Immature natural killer cell (primary cell): ENCODE measurements at regions not wholly inside any gene's neighbourhood (a gene's known extent, or its start where the extent isn't known, plus 50 kb on each side); places are given as distances from the start of the nearest gene placed in this dataset.

Experiments
- DNase-seq, 3 donors: peaks; one replicate each; pipeline ENCODE4 v3.0.0; 2022; ENCODE audit warnings: mixed read lengths in 1 of 3
- H3K27ac Mint-ChIP-seq, 6 donors: one replicate each; pipeline ENCODE4 v1.8.0; 2020; ENCODE audit warnings: mixed read lengths in 6 of 6, mild to moderate bottlenecking in 5 of 6, inconsistent platforms in 4 of 6, moderate library complexity in 3 of 6
- H3K27me3 Mint-ChIP-seq, 3 donors: one replicate each; pipeline ENCODE4 v1.8.0; 2020 to 2021; ENCODE audit warnings: low read depth in 3 of 3, mild to moderate bottlenecking in 3 of 3, mixed read lengths in 3 of 3, moderate library complexity in 3 of 3, inconsistent platforms in 1 of 3
- H3K36me3 Mint-ChIP-seq, 3 donors: one replicate each; pipeline ENCODE4 v1.8.0; 2020; ENCODE audit warnings: mixed read lengths in 3 of 3, inconsistent platforms in 2 of 3, mild to moderate bottlenecking in 2 of 3
- H3K4me1 Mint-ChIP-seq, 2 donors: one replicate each; pipeline ENCODE4 v1.8.0; 2020; ENCODE audit warnings: inconsistent platforms in 2 of 2, mild to moderate bottlenecking in 2 of 2, mixed read lengths in 2 of 2, moderate library complexity in 1 of 2
- H3K4me3 Mint-ChIP-seq, 5 donors: one replicate each; pipeline ENCODE4 v1.8.0; 2020; ENCODE audit warnings: mild to moderate bottlenecking in 5 of 5, mixed read lengths in 5 of 5, inconsistent platforms in 3 of 5, moderate library complexity in 3 of 5
- H3K9me3 Mint-ChIP-seq, 6 donors: one replicate each; pipeline ENCODE4 v1.8.0; 2020; ENCODE audit warnings: mild to moderate bottlenecking in 6 of 6, mixed read lengths in 6 of 6, inconsistent platforms in 4 of 6, moderate library complexity in 3 of 6

DNA sequence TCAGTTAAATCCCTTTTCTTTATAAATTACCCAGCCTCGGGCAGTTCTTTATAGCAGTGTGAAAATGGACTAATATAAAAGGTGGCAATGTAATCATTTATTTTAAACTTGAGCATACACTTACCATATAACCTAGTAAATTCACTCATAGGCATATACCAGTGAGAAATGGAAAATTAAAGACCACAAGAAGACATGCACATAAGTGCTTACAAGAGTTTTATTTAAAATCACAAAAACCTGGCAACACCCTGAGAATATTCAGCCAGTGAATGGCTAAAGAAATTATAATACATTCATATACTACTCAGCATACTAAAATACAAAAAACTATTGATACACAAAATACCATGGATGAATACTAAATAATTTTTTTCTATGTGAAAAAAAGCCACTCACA lies 1017.5 kb upstream of the TMEM132C start:
- Mint-ChIP-seq H3K27me3 (peaks cover 2 to 3% (median 2%) of the 10 kb centered on the region in 3 donors), H3K9me3 (peaks cover 0 to 4% (median 0%) of the 10 kb centered on the region in 6 donors), H3K36me3 (no peaks in the 10 kb centered on the region), H3K4me3 (no peak overlapping the region), H3K27ac (no peak overlapping the region), H3K4me1 (peaks cover 0 to 2% of the 10 kb centered on the region in 2 donors)
- no peak for DNase-seq

GRCh38 chr12:127253797-127254327 lies 1013.1 kb upstream of the TMEM132C start:
- DNase-seq: no peak
- H3K27ac Mint-ChIP-seq: no peak overlapping the region
- H3K36me3 Mint-ChIP-seq: no peaks in the 10 kb centered on the region
- H3K4me3 Mint-ChIP-seq: no peak overlapping the region
- peaks cover 0 to 3% (median 0%) of the 10 kb centered on the region in 3 donors for H3K27me3 Mint-ChIP-seq
- peaks cover 0 to 4% (median 0%) of the 10 kb centered on the region in 6 donors for H3K9me3 Mint-ChIP-seq
- H3K4me1 Mint-ChIP-seq: no peaks in the 10 kb centered on the region

- H3K9me3 Mint-ChIP-seq: peaks cover 0 to 4% (median 0%) of the 10 kb centered on the region in 6 donors
- no peak for DNase-seq
- H3K36me3 Mint-ChIP-seq: no peaks in the 10 kb centered on the region
- H3K4me1 Mint-ChIP-seq: no peaks in the 10 kb centered on the region
- H3K4me3 Mint-ChIP-seq: no peak overlapping the region
- no peak overlapping the region for H3K27ac Mint-ChIP-seq
- H3K27me3 Mint-ChIP-seq: peaks cover 0 to 3% (median 0%) of the 10 kb centered on the region in 3 donors
Measured at GRCh38 chr12:127254420-127254955, 1012.5 kb upstream of the TMEM132C start.

- peaks cover 0 to 2% (median 0%) of the 10 kb centered on the region in 6 donors for H3K9me3 Mint-ChIP-seq
- H3K27ac Mint-ChIP-seq: no peak overlapping the region
- H3K36me3 Mint-ChIP-seq: no peaks in the 10 kb centered on the region
- no peak for DNase-seq
- no peaks in the 10 kb centered on the region for H3K4me1 Mint-ChIP-seq
- peaks cover 0 to 1% (median 0%) of the 10 kb centered on the region in 3 donors for H3K27me3 Mint-ChIP-seq
- no peak overlapping the region for H3K4me3 Mint-ChIP-seq
Measured at GRCh38 chr12:127257366-127257935, 1009.5 kb upstream of the TMEM132C start.

DNA sequence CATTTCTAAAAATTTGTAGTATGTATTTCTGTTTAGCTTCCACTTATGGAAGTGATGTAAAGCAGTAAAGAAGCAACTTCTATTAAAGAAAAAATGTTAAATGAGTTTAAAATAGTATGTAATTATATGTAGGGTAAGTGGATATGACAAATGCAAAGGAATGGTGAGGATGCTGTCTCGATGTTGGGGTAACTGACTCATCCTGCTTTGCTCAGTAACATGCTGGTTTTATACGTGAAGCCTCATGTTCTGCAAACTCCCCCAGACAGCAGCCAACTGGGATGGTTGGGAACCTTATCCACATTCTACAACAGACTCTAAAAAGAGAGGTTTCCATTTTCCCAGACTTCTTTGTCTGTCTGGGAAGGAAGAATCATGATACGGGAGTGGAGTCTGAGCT lies 1006.4 kb upstream of the TMEM132C start:
- H3K27me3 Mint-ChIP-seq: peaks cover 0 to 3% (median 0%) of the 10 kb centered on the region in 3 donors
- peaks cover 0 to 2% (median 0%) of the 10 kb centered on the region in 6 donors for H3K9me3 Mint-ChIP-seq
- no peaks in the 10 kb centered on the region for H3K4me1 Mint-ChIP-seq

DNA sequence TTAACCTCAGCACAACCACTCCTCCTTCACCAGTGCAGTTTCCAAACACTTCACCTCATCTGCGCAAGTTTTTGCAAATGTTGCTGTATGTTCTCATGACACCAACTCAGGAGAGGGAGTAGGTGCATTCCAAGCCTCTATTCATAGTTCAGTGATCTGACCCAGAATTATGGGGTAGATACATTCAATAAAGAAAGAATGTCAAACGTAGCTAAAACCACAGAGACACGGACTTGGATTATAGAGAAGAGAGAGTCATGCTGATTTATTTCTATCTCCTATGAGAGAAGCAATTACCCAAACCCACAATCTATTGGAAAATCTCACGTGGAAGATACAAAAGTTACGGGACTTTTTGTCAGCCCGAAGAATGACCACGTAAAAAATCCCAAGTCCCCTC lies 1006.0 kb upstream of the TMEM132C start:
- Mint-ChIP-seq H3K27me3 (peaks cover 0 to 3% (median 0%) of the 10 kb centered on the region in 3 donors), H3K9me3 (peaks cover 0 to 2% (median 0%) of the 10 kb centered on the region in 6 donors), H3K27ac (no peak overlapping the region), H3K4me1 (no peaks in the 10 kb centered on the region), H3K36me3 (no peaks in the 10 kb centered on the region), H3K4me3 (no peak overlapping the region)
- DNase-seq: no peak

More for the DNA sequence above, 1006.4 kb upstream of the TMEM132C start:
- Mint-ChIP-seq H3K36me3 (no peaks in the 10 kb centered on the region), H3K27ac (no peak overlapping the region), H3K4me3 (no peak overlapping the region)
- DNase-seq: no peak

GRCh38 chr12:127262615-127263014 lies 1004.4 kb upstream of the TMEM132C start:
- peaks cover 0 to 3% (median 0%) of the 10 kb centered on the region in 3 donors for H3K27me3 Mint-ChIP-seq
- DNase-seq: no peak
- H3K9me3 Mint-ChIP-seq: peaks cover 0 to 5% (median 0%) of the 10 kb centered on the region in 6 donors
- H3K27ac Mint-ChIP-seq: no peak overlapping the region
- no peaks in the 10 kb centered on the region for H3K36me3 Mint-ChIP-seq
- no peaks in the 10 kb centered on the region for H3K4me1 Mint-ChIP-seq
- H3K4me3 Mint-ChIP-seq: no peak overlapping the region

GRCh38 chr12:127263621-127264020 lies 1003.3 kb upstream of the TMEM132C start:
- Mint-ChIP-seq H3K27ac (no peak overlapping the region), H3K36me3 (no peaks in the 10 kb centered on the region), H3K4me3 (no peak overlapping the region), H3K4me1 (no peaks in the 10 kb centered on the region), H3K27me3 (peaks cover 0 to 3% (median 0%) of the 10 kb centered on the region in 3 donors), H3K9me3 (peaks cover 0 to 5% (median 0%) of the 10 kb centered on the region in 6 donors)
- no peak for DNase-seq

DNA sequence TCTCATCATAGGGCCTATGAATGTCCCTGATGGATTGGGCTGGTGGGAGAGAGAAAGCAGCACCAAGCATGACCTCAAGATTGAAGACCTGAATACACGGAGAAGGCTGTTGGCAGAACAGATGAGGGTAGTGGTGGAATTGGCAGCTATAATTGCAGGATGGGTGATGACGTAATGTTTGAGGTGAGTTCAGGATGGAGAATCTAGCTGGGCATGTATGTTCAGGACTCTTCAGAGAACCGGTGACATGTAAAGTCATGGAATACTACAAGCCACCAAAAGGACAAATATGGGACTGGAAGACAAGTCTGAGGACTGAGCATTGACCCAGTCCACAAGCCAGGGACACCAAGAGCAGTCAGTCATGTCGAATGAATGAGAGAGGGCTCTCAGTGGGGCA lies 999.8 kb upstream of the TMEM132C start:
- H3K27ac Mint-ChIP-seq: no peak overlapping the region
- H3K4me1 Mint-ChIP-seq: no peaks in the 10 kb centered on the region
- peaks cover 0 to 4% (median 3%) of the 10 kb centered on the region in 3 donors for H3K27me3 Mint-ChIP-seq
- peaks cover 0 to 5% (median 0%) of the 10 kb centered on the region in 6 donors for H3K9me3 Mint-ChIP-seq
- DNase-seq: no peak
- H3K4me3 Mint-ChIP-seq: no peak overlapping the region
- H3K36me3 Mint-ChIP-seq: no peaks in the 10 kb centered on the region

GRCh38 chr12:127268213-127268612 lies 998.8 kb upstream of the TMEM132C start:
- H3K4me1 Mint-ChIP-seq: no peaks in the 10 kb centered on the region
- peaks cover 0 to 5% (median 0%) of the 10 kb centered on the region in 6 donors for H3K9me3 Mint-ChIP-seq
- H3K27ac Mint-ChIP-seq: no peak overlapping the region
- no peaks in the 10 kb centered on the region for H3K36me3 Mint-ChIP-seq
- H3K4me3 Mint-ChIP-seq: no peak overlapping the region
- peaks cover 0 to 4% (median 3%) of the 10 kb centered on the region in 3 donors for H3K27me3 Mint-ChIP-seq
- no peak for DNase-seq

DNA sequence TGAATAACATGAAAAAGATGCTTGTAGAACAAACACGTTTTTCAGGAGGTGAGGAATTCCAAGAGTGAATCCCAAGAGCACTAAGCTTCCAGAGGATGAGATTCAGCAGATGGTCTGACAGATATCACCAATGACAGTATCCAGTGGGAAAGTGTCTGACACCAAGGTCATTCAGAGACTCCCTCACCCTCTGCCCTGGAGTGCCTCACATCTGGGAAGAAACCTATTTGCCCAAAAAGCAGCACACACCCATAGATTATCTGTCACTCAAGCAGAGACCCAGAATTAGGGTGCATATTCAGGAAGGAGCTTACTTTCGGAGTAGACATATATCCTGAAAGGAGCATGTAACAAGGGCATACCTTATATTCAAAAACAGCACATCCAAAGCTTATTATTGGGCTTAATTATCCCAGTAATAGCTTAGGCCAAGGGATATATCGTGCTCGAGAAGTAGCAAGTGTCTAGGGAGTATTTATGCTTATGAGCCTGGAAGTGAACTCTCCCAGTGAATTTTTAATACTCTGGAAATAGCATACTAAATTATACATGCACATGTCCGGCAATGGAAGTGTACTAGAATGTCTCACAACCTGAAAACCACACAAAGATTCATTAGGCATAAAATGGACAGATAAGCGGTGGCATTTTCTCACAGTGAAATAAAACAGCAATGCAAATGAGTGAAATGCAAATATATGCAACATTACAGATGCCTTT lies 998.1 kb upstream of the TMEM132C start:
- H3K4me1 Mint-ChIP-seq: no peaks in the 10 kb centered on the region
- H3K9me3 Mint-ChIP-seq: peaks cover 0 to 3% (median 0%) of the 10 kb centered on the region in 6 donors
- peaks cover 0 to 4% (median 3%) of the 10 kb centered on the region in 3 donors for H3K27me3 Mint-ChIP-seq
- no peak for DNase-seq
- no peaks in the 10 kb centered on the region for H3K36me3 Mint-ChIP-seq
- no peak overlapping the region for H3K4me3 Mint-ChIP-seq
- H3K27ac Mint-ChIP-seq: no peak overlapping the region

DNA sequence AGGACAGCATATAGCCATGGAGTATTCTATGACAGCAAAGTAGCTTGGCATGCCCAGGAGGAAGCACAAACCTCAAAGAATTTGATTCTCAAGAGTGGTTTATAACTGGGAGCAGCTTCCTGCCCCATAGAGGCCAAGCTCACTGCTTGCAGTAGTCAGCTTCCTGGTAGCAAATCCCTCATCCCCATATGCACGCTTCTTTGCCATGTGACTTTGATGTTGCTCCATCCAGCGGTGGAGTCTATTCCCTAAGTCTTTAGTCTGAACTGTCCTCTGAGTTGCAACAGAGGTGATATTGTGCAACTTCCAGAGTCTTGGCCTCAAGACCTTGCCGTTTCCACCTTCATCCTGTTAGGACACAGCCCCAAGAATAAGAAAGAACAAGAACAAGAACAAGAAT lies 996.8 kb upstream of the TMEM132C start:
- Mint-ChIP-seq H3K27ac (no peak overlapping the region), H3K4me3 (no peak overlapping the region), H3K9me3 (peaks cover 0 to 3% (median 0%) of the 10 kb centered on the region in 6 donors), H3K36me3 (no peaks in the 10 kb centered on the region), H3K4me1 (no peaks in the 10 kb centered on the region), H3K27me3 (peaks cover 0 to 4% (median 0%) of the 10 kb centered on the region in 3 donors)
- no peak for DNase-seq

- DNase-seq: no peak
- peaks cover 0 to 6% (median 0%) of the 10 kb centered on the region in 6 donors for H3K9me3 Mint-ChIP-seq
- no peaks in the 10 kb centered on the region for H3K4me1 Mint-ChIP-seq
- no peaks in the 10 kb centered on the region for H3K36me3 Mint-ChIP-seq
- no peak overlapping the region for H3K4me3 Mint-ChIP-seq
- H3K27ac Mint-ChIP-seq: no peak overlapping the region
- H3K27me3 Mint-ChIP-seq: peaks cover 0 to 4% (median 0%) of the 10 kb centered on the region in 3 donors
Measured at GRCh38 chr12:127271776-127272175, 995.2 kb upstream of the TMEM132C start.

GRCh38 chr12:127272864-127273263 lies 994.1 kb upstream of the TMEM132C start:
- Mint-ChIP-seq H3K4me3 (no peak overlapping the region), H3K4me1 (no peaks in the 10 kb centered on the region), H3K27ac (no peak overlapping the region), H3K27me3 (peaks cover 0 to 8% (median 2%) of the 10 kb centered on the region in 3 donors), H3K36me3 (no peaks in the 10 kb centered on the region), H3K9me3 (peaks cover 0 to 3% (median 0%) of the 10 kb centered on the region in 6 donors)
- no peak for DNase-seq
